Osteoblast (primary cell): ENCODE measurements at regions not wholly inside any gene's neighbourhood (a gene's known extent, or its start where the extent isn't known, plus 50 kb on each side); places are given as distances from the start of the nearest gene placed in this dataset.
"Not testable (repeated sequence)": the region's sequence is repeated elsewhere in the genome, so short reads cannot be mapped to it uniquely, and the experiment has no call there.

Source experiments
- DNase-seq: peaks from one replicate; pipeline ENCODE4 v3.0.0; 2011; ENCODE audit warnings: low spot score, mixed read lengths; ENCODE audit not compliant: insufficient read length; ENCODE audit errors: missing footprints
- H2AFZ ChIP-seq: 2 replicates; pipeline ENCODE4 v1.6.0; 2011; ENCODE audit warnings: mild to moderate bottlenecking, low read length
- H3K27ac ChIP-seq: 2 replicates; pipeline ENCODE4 v1.5.1; 2011; ENCODE audit warnings: mild to moderate bottlenecking, low read depth, low read length, moderate library complexity
- H3K27me3 ChIP-seq: 2 replicates; pipeline ENCODE4 v1.6.0; 2012; ENCODE audit warnings: mild to moderate bottlenecking, control low read depth, inconsistent platforms, low read length, moderate library complexity; ENCODE audit not compliant: insufficient read depth
- H3K36me3 ChIP-seq: 2 replicates; pipeline ENCODE4 v1.5.1; 2011; ENCODE audit warnings: mild to moderate bottlenecking, low read length, control low read depth, moderate library complexity; ENCODE audit not compliant: insufficient read depth
- H3K4me1 ChIP-seq: 2 replicates; pipeline ENCODE4 v1.5.1; 2011; ENCODE audit warnings: mild to moderate bottlenecking, low read length, control low read depth, moderate library complexity; ENCODE audit not compliant: insufficient read depth
- H3K4me2 ChIP-seq: 2 replicates; pipeline ENCODE4 v1.6.0; 2011; ENCODE audit warnings: mild to moderate bottlenecking, low read length; ENCODE audit not compliant: insufficient read depth
- H3K4me3 ChIP-seq: fragments of 200-600 bp; sonication (generic); 3 replicates; pipeline ENCODE4 v1.5.1; 2012; ENCODE audit warnings: mild to moderate bottlenecking, low read length, inconsistent platforms; ENCODE audit not compliant: insufficient read depth
- H3K79me2 ChIP-seq: 2 replicates; pipeline ENCODE4 v1.6.0; 2012; ENCODE audit warnings: mild to moderate bottlenecking, low read length, control low read depth, inconsistent platforms; ENCODE audit not compliant: insufficient read depth
- H3K9me3 ChIP-seq: 2 replicates; pipeline ENCODE4 v1.5.1; 2011; ENCODE audit warnings: low read depth, low read length, control low read depth
- H4K20me1 ChIP-seq: 2 replicates; pipeline ENCODE4 v1.6.0; 2012; ENCODE audit warnings: mild to moderate bottlenecking, low read length, control low read depth; ENCODE audit not compliant: insufficient read depth
- TF ChIP-seq, protein P1 (sequence below): IDR thresholded peaks from 2 replicates; pipeline ENCODE4 v1.5.1; 2011; ENCODE audit warnings: mild to moderate bottlenecking, low read depth, low read length, moderate library complexity; ENCODE audit errors: extremely low read depth

DNA sequence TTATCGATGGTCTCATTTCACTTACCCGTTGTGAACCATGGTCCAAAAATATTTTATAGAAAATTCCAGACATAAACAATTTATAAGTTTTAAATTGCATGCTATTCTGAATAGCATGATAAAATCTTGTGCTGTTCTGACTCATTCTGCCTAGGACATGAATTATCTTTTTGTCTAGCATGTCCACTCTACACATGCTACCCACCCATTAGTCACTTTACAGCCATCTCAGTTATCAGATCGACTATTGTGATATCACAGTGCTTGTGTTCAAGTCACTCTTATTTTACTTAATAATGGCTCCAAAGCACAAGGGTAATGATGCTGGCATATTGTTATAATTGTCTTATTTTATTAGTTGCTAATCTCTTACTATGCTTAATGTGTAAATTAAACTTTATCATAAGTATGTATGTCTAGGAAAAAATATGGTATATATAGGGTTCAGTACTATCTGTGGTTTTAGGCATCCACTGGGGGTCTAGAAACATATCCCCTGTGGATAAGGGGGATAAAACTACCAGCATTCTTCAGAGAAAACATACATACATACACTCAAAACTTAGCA, 252.0 kb upstream of the HTR1E start:
- TF ChIP-seq, protein P1, sequence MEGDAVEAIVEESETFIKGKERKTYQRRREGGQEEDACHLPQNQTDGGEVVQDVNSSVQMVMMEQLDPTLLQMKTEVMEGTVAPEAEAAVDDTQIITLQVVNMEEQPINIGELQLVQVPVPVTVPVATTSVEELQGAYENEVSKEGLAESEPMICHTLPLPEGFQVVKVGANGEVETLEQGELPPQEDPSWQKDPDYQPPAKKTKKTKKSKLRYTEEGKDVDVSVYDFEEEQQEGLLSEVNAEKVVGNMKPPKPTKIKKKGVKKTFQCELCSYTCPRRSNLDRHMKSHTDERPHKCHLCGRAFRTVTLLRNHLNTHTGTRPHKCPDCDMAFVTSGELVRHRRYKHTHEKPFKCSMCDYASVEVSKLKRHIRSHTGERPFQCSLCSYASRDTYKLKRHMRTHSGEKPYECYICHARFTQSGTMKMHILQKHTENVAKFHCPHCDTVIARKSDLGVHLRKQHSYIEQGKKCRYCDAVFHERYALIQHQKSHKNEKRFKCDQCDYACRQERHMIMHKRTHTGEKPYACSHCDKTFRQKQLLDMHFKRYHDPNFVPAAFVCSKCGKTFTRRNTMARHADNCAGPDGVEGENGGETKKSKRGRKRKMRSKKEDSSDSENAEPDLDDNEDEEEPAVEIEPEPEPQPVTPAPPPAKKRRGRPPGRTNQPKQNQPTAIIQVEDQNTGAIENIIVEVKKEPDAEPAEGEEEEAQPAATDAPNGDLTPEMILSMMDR, result no peak
- Histone ChIP-seq H3K4me2 (no peak overlapping the region), H3K36me3 (no peaks in the 10 kb centered on the region), H3K27ac (no peak overlapping the region), H4K20me1 (no peaks in the 10 kb centered on the region), H3K79me2 (no peaks in the 10 kb centered on the region), H3K4me1 (no peaks in the 10 kb centered on the region), H3K9me3 (no peaks in the 10 kb centered on the region), H2AFZ (no peak overlapping the region), H3K27me3 (no peaks in the 10 kb centered on the region), H3K4me3 (no peak overlapping the region)
- no peak for DNase-seq

DNA sequence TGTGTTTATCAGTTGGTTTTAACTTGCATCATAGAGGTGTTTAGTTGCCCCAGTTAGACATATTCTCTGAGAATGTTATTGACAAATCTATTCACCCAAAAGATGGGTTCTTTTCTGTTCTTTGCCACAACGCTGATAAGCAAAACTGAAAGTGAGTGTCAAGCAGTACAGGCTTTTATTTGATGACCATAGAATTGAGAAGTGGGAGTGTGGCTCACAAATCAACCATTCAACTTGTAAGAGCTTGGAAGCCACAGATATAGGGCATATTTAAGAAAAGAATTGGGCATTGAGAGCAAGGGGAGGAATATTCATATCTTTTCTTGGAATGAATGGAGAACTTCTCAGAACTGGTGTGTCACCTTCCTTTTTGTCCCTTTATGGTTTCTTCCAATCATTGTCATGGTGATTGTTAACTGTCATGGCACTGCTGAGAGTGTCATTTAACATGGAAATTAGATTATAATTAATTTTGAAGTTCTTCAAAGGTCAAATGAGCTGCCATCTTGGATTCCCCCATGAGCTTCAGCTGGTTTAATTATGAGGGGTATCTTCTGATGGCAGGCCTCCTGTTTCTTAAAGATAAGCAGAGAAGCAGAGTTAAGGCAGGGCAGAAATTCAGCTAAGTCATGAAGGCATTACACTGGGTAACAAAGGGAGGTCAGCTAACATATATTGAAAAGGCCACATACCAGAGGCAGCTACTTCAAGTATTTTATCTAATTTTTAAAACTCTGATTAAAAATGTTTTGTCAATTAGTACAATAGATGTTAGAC, 254.0 kb upstream of the HTR1E start:
- Histone ChIP-seq H2AFZ (no peak overlapping the region), H3K79me2 (no peaks in the 10 kb centered on the region), H3K4me3 (no peak overlapping the region), H3K27me3 (no peaks in the 10 kb centered on the region), H3K9me3 (no peaks in the 10 kb centered on the region), H3K27ac (no peak overlapping the region), H4K20me1 (no peaks in the 10 kb centered on the region), H3K36me3 (no peaks in the 10 kb centered on the region), H3K4me2 (no peak overlapping the region), H3K4me1 (no peaks in the 10 kb centered on the region)
- DNase-seq, result no peak
- TF ChIP-seq, protein P1, result no peak

DNA sequence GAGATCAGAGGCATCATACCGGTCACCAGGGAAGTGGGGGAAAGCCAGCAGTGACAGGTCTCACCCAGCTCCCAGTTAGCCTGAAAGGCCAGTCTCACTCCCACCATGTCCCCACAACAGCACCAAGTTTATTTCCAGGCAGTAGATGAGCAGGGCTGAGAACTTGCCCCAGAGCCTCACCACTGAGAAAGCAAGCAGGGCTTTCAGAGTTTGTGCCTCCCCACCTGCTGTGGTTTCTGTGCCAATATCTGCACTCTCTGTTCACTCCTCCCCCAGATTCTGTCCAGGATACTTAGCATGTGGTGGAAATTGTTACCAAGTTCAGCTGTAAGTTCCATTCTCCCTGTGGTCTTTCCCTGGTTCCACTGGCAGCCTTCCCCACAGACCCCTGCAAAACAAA, 255.0 kb upstream of the HTR1E start:
- no peaks in the 10 kb centered on the region for H3K4me1 ChIP-seq
- no peak overlapping the region for H3K27ac ChIP-seq
- no peak for DNase-seq
- H3K36me3 ChIP-seq, result no peaks in the 10 kb centered on the region
- no peaks in the 10 kb centered on the region for H3K9me3 ChIP-seq
- no peak overlapping the region for H3K4me2 ChIP-seq
- TF ChIP-seq, protein P1, result no peak
- no peak overlapping the region for H3K4me3 ChIP-seq
- H4K20me1 ChIP-seq, result no peaks in the 10 kb centered on the region
- no peaks in the 10 kb centered on the region for H3K27me3 ChIP-seq
- H2AFZ ChIP-seq, result no peak overlapping the region
- H3K79me2 ChIP-seq, result no peaks in the 10 kb centered on the region

DNA sequence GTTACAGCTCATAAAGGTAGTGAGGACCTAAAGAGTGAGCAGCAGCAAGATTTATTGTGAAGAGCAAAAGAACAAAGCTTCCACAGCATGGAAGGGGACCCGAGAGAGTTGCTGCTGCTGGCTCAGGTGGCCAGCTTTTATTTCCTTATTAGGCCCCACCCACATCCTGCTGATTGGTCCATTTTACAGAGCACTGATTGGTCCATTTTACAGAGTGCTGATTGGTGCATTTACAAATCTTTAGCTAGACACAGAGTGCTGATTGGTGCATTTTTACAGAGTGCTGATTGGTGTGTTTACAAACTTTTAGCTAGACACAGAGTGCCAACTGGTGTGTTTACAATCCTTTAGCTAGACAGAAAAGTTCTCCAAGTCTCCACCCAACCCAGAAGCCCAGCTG, 256.2 kb upstream of the HTR1E start:
- not testable (repeated sequence) for H4K20me1 ChIP-seq, H3K79me2 ChIP-seq, H3K4me2 ChIP-seq, H3K9me3 ChIP-seq, H2AFZ ChIP-seq, H3K27ac ChIP-seq, H3K27me3 ChIP-seq, H3K36me3 ChIP-seq, DNase-seq, H3K4me1 ChIP-seq, H3K4me3 ChIP-seq

DNA sequence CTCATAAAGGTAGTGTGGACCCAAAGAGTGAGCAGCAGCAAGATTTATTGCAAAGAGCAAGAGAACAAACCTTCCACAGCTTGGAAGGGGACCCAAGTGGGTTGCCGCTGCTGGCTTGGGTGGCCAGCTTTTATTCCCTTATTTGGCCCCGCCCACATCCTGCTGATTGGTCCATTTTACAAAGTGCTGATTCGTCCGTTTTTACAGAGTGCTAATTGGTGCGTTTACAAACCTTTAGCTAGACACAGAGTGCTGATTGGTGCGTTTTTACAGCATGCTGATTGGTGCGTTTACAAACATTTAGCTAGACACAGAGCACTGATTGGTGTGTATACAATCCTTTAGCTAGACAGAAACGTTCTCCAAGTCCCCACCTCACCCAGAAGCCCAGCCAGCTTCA, 265.2 kb upstream of the HTR1E start:
- not testable (repeated sequence) for H3K27me3 ChIP-seq, DNase-seq, H3K4me2 ChIP-seq, H2AFZ ChIP-seq, H3K27ac ChIP-seq, H3K9me3 ChIP-seq, H3K36me3 ChIP-seq, H3K4me1 ChIP-seq, H3K79me2 ChIP-seq, H3K4me3 ChIP-seq, H4K20me1 ChIP-seq
